Dermis microvascular lymphatic vessel endothelial cell (primary cell): ENCODE measurements at regions not wholly inside any gene's neighbourhood (a gene's known extent, or its start where the extent isn't known, plus 50 kb on each side); places are given as distances from the start of the nearest gene placed in this dataset.
A peak's percentile ranks its signal among the peaks of the same experiment; 100 is the strongest.

Experiments
- DNase-seq, 2 donors: peaks; one replicate each; pipeline versions ENCODE4 v3.0.0 to v3.0.0-alpha.2; 2010; ENCODE audit warnings: low read depth in 2 of 2

- no peak for DNase-seq
Measured at GRCh38 chr6:92827104-92827503, 592.3 kb downstream of the EPHA7 start.

DNA sequence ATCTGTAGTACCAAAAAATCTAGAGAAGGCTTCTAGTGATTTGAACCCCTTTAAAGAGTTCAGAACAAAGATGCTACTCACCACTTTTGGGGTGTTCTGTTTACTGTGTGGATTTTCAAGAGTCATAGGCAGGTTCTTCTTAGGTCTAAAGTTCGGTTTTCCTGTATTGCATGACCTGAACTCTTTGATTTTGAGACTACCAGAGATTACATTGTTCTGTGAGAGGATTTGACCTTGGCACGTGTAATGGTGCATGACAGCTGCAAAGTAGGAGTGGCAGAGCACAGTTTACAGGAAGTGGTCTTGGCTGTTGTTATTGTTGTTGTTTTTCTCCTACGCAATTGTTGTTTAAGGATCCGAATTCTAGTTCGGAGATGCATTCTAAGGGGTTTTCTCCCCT lies 592.7 kb downstream of the EPHA7 start:
- DNase-seq, result no peak

GRCh38 chr6:92822222-92822621 lies 597.1 kb downstream of the EPHA7 start:
- DNase-seq, result no peak

DNA sequence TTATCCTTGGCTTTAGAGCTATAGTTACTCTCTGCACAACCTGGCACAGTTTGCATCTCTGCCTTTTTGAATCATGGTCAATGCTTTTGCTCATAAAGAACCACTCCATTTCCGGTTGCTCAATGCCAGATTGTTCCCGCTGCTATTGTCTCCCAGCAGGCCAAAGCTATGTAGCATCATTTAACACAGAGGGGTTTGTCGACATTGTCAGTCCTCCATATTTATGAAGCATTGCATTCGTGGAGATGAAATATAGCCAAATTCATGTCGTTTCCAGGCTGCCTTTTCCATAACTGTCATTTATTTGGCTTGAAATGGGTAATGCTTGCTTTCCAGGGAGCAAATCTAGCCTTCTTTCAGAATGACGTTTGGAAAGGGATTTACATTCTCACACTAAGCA lies 598.8 kb downstream of the EPHA7 start:
- no peak for DNase-seq

DNA sequence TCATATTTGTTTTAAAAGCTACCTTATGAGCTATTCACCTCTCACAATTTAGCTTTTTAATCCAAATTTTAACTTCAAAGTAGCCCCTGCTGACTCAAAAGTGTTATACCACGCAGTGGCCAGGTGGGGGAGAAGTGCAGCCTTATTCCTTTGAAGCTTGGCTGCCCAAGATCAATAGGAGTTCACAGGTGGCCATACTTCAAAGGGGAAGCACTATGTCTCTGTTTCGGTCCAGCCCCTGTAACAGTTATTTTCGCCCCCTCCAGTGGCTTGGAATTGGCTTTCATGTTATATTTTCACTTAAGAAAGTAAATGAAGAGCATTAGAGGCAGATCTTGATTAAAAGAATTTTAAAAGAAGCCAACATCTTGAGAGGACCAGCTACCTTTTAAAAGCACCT lies 608.4 kb downstream of the EPHA7 start:
- peak; percentile 1 to 39 for DNase-seq

DNA sequence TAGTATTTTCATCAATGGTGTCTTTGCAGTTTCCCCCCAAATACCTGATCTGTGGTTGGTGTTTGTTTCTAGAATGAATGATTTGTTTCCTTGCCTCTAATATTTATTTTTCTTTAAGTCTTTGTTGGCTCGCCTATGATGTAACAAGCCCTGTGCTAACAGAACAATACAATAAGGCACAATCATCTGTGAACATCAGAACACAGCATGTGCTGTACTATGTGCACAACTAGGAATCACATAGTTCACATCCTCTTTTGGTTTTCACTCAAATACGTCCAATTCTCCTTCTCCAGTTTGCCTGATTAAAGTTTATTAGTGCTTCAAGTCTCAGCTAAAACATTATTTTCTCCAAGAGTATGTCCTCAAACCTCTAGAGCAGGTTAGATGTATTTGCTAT lies 613.1 kb downstream of the EPHA7 start:
- no peak for DNase-seq

DNA sequence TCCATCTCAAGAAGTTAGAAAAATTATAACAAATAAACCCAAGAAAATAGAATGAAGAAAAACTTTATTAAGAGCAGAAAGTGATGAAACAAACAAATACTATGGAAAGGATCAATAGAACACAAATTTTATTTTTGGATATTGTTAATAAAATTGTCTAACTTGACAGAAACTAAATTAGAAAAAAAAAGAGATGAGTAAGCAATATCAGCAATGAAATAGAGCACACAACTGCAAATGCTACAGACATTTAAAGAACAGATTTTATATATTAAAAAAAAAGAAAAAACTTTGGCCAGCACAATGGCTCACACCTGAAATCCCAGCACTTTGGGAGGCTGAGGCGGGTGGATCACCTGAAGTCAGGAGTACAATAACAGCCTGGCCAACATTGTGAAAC lies 628.0 kb downstream of the EPHA7 start:
- DNase-seq, result no peak

- no peak for DNase-seq
Measured at GRCh38 chr6:92790381-92790780, 629.0 kb downstream of the EPHA7 start.

DNA sequence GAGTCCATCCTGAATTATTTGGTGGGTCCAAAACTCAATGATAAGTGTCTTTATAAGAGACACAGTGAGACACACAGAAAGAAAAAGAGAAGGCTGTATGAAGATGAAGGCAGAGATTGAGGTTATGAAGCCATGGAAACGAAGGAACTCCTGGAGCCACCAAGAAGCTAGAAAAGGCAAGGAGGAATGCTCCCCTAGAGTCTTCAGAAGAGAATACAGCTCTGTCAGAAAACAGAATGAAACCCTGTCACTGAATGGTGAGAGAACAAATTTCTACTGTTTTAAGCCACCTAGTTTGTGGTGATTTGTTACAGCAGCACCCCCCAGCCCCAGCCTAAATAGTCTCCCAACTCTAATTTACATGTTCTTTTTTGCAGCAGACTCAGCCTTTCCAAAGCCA lies 635.1 kb downstream of the EPHA7 start:
- DNase-seq, result no peak

DNA sequence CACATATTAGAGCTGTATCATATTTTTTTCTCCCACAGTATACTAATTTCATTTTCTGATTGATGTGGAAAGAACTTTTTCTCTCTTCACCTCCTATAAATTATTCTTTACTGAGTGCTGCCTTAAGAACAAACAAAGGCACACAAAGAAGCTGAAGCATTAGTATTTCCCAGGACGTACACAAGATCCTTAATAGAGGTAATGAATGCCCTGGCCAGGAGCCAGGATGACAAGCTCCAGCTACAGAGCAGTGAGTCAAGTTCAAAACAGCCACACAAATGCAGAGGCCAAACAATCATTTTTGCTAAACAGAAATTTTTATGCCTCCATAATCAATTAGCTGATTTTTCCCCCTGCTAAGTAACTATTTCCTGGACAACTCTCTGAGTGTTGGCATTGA lies 639.6 kb downstream of the EPHA7 start:
- DNase-seq, result peak; percentile 11 to 71

DNA sequence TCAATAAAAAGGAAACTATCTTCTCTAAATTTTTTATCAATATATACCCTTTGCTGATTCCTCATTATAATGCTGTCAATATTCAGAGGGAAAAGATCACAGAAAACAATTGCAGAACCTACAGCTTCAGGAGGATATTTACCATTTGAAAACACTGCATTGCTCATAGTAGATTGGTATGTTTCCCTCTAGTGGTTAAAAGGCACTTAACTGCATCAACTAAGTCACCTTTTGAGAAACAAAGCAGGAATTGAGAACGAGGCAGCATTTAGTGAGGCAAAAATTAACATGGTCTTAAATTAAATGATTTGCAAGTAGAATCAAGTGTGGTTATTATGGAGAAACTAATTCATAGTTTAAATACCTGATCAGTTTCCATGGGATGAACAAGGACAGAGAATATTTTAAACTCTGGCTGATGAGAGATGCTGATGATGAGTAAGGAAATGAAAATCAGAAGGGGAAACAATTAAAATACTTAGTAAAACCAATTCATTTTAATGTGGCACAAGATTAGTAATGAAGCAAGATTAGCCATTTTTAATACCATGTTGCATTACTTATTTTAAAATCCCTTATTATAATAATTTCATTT lies 642.1 kb downstream of the EPHA7 start:
- DNase-seq, result peak; percentile 32 to 41

DNA sequence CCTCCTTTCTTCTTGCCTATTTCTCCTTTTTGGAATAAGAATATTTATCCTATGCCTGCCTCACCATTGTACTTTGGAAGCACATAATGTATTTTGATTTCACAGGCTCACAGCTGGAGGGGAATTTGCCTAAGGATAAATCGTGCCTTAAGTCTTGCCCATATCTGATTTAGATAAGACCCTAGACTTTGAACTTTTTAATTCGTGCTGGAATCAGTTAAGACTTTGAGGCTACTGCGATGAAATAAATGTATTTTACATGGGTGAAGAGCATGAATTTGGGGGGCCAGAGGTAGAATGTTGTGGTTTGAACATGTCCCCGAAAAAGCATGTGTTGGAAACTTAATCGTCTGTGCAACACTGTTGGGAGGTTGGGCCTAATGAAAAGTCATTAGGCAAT lies 648.8 kb downstream of the EPHA7 start:
- no peak for DNase-seq

- no peak for DNase-seq
Measured at GRCh38 chr6:92767101-92767500, 652.3 kb downstream of the EPHA7 start.

DNA sequence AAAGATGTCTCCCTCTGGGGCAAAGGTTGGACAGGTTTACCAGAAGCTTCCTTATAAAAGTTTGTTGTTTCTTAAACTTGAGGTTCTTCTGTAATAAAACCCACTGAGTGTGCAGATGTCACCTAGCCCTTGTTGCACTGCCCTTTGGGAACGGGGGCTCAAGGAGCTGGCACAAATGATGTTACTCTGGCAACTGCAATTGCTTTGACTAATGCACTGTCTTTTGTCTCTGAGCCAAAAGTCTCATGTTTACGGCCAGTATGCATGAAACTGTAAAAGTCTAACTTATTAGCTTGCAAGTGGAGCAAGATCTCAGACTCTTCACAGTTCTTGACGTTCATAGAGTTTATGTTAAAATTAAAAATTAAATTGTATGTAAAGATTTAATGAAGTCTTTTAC lies 655.7 kb downstream of the EPHA7 start:
- DNase-seq, result no peak

DNA sequence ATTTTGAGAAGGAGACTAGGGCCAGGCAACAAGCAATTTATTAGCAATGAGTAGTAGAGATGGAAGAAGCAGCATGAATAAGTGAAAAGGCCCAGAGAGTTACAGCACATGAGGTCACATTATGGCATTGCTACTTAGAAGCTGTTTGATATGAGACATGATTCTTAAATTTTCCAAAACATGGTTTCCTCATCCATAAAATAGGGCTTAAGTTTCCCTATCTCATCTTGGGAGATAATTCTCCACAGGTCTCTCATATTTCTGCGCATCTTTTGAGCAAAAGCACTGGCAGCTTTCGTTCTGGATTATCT lies 656.1 kb downstream of the EPHA7 start:
- DNase-seq, result no peak

DNA sequence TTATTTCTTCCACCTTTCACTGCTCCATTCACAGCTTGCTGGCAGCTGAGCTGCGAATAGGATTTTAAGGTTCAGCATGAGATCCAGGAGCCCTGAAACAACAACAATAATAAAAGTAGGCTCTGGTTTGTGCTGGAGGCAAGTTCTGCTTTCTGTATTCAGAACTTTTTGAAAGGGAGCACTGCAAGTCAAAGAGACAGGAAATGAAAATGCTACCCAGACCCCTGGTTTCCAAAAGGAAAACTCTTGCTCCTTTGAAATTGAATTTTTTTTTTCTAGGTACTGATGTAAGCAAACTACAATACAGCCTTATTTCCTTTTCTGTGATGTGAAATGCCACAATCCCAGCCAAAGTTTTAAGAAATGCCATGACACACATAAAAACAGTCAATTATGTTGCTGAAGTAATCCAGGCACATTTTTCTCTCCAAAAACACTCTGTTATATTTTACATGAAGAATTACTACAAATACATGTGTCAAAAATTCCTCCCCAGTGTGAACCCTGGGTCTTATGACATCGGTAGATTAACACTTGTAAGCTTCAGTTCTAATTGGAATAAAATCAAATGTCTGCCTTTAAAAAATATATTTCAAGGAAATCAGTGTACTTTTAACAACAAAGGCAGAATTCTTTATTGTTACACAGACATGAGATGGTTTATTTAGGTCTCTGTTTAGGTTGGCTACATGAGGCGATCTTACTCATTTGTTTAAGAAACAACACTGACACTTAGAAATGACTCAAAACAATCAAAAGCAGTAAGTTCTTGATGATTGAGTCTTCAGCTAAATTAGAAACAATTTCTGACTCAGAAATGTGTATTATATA lies 656.7 kb downstream of the EPHA7 start:
- no peak for DNase-seq

DNA sequence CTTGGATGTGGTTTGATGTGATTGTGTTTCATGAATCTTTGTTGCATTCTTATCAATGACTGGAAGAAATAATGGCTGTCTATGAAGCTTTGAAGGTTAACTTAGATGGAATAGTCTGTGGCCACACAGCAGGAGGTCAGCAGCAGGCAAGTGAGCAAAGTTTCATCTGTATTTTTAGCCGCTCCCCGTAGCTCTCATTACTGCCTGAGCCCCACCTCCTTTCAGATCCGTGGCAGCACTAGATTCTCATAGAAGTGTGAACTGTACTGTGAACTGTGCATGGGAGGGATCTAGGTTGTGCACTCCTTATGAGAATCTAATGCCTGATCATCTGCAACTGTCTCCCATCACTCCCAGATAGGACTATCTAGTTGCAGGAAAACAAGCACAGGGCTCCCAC lies 660.2 kb downstream of the EPHA7 start:
- DNase-seq, result no peak

DNA sequence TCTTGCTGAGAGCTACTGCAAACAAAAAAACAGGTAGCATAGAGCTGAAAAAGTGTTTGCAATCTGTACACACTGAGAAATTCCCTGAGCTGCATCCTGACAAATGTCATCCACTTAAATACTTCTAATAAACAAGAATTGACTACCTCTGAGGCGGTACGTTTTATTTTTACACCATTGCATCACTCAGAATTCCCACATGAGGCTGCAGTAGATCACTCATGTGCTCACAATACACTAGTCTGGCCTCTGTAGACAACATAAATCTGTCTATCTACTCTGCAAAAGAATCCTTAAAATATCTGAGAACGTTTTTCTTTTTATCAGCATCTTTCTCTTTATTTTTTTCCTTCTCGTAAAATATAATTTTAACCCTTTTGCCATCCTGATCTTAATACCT lies 661.4 kb downstream of the EPHA7 start:
- DNase-seq, result no peak

GRCh38 chr6:92756912-92757311 lies 662.4 kb downstream of the EPHA7 start:
- no peak for DNase-seq

DNA sequence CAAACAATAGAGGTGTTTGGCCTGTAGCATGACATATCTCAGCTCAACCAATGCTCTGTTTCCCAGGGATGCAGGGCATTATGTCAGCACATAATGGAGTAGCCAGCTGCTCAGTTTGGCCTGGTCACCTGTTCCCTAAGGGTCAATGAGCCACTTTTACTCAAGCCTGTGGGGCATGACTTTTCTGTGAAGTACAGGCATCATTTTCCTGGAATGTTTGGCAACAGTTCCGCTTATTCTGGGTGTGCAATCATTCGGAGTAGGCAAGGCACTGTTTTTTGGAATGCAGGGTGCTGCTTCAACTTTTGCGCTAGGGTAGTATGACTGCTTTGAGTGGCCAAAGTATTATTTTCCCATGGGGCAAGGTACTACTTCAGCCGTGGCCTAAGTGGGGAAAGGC lies 665.4 kb downstream of the EPHA7 start:
- no peak for DNase-seq

- no peak for DNase-seq
Measured at GRCh38 chr6:92752114-92752513, 667.2 kb downstream of the EPHA7 start.

DNA sequence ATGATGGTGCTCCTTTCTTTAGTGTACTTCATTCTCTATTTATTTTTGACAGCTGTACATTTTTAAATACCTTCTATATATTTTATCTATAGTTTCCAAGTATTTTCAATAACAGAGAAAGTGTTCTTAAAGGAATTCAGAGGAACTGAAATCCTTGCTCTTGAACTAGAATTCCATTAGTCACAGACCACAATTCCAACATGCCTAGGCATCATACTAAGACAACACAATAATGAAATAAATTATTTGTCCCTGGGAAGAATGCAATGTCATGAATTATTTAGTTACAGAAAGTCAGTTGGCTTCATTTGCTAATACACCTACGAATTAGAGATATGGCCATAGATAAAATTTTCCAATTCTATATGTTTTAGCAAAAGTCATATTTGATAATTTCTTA lies 671.2 kb downstream of the EPHA7 start:
- DNase-seq, result no peak

DNA sequence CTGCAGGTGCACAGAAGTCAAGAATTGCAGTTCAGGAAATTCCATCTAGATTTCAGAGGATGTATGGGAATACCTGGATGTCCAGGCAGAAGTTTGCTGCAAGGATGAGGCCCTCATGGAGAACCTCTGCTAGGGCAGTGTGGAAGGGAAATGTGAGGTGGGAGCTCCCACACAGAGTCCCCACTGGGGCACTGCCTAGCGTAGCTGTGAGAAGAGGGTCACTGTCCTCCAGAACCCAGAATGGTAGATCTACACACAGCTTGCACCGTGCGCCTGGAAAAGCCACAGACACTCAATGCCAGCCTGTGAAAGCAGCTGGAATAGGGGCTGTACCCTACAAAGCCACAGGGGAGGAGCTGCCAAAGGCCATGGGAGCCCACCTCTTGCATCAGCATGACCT lies 681.4 kb downstream of the EPHA7 start:
- no peak for DNase-seq
